ENCODE measurements at regions not wholly inside any gene's neighbourhood (a gene's known extent, or its start where the extent isn't known, plus 50 kb on each side); places are given as distances from the start of the nearest gene placed in this dataset.
A peak's percentile ranks its signal among the peaks of the same experiment; 100 is the strongest.

DNA sequence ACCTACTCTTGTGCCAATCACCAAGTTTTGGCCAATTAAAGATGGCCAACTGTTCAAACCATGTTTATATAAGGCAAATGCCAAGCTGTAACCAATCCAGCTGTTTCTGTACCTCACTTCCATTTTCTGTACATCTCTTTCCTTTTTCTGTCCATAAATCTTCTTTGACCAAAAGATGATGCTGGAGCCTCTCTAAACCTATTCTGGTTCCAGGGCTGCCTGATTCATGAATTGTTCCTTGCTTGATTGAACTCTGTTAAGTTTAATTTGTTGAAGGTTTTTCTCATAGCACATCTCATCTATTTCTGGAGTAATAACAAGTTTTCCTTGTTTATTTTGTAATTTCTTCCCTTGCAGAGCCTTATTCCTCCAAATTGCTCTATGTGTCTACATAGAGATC lies 115.3 kb upstream of the SMAD3 start:
- no peak for DNase-seq

- DNase-seq = peak; percentile 34 to 77 (median 70)
Measured at GRCh38 chr15:66951531-66952320, 113.7 kb upstream of the SMAD3 start.

GRCh38 chr15:66952756-66953522 lies 112.5 kb upstream of the SMAD3 start:
- DNase-seq = no peak

GRCh38 chr15:66953523-66954229 lies 111.7 kb upstream of the SMAD3 start:
- DNase-seq = no peak

GRCh38 chr15:66954601-66955000 lies 110.8 kb upstream of the SMAD3 start:
- DNase-seq = no peak

DNA sequence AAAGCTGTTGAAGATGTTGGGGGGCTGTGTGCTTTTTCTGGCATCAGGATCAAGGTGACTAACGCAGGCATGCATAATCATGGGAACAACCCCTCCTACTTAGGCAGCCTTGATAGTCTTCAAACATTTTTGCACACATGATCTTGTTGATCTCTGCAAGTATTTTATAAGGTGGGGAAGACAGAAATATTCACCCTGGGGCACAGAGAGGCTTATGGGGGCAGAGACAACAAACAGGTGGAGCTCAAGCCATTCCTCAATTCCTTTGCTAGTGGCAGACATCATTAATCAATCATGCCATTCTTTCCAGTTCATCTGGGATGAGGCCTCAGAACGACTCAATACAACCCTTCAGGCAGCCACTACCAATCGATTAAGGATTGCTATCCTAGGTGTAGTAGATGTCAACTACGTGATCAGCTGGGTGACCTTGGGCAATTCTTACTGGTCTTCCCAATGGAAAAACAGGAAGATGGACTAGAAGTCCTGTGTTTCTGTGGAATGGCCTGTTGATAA lies 110.3 kb upstream of the SMAD3 start:
- DNase-seq = no peak

DNA sequence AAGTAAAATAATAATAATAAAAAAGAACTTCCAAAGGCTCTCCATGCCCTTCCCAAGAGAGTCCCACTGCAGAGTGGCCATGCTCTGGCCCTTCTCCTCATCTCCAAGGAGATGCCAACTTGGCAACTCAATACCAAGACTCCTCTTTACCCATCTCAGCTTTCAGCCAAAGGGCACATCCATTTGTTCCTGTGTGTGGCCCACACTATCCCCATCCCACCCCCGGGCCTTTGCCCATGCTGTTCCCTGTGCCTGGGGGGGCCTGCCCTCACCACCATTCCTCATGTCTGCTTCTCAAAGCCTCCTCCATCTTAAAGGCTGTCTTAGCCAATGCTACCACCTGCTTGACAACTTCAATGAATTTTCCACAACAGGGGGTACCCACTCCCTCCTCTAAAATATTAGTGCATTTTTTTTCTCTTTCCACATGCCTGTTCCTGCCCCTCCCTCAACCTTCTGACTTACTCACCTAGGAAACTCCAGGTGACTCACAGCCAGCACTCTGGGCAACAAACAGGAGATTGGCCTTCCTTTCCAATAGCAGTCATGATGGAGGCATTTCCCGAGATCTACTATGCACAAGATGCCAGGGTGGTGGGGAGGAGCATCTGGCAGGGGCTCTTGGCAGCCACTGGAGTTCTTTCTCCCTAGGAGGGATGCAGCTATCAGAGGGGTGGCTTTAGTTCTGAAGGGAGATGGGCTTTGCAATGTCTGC lies 109.4 kb upstream of the SMAD3 start:
- DNase-seq = peak; percentile 42 to 65 (median 52)

DNA sequence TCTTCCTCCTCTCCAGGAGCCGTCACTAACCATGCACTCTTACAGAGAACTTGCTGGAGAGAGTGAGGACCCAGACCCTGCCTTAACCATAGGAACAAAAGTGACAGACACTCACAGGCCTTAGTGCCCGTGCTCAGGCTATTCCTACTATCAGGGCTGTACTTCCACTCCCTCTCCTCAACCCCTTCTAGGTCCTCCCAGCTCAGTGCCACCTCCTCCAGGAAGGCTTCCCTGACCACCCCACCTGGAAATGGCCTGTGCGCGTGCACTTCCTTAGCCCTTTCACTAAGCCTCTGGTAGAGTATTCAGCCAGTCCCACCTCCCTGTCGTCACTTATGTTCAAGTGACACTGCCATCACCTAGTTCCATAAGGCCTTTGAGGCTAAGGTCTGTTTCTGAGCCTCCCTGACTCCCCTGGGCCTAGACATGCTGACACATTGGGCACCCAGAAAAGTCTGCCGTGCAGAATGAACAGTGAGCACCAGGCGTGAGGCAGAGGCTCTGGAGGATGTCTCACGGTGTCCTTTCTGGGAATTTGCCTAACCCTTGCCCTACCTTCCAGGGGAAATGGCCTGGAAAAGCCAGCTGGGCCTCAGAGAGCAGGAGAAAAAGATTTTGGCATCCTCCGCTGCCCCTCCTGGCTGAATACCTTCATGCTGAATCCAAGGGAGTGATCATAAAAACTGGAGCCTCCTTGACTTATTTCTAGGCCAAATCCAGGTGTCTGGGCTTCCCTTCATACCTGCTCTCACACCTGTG lies 108.6 kb upstream of the SMAD3 start:
- DNase-seq = no peak

DNA sequence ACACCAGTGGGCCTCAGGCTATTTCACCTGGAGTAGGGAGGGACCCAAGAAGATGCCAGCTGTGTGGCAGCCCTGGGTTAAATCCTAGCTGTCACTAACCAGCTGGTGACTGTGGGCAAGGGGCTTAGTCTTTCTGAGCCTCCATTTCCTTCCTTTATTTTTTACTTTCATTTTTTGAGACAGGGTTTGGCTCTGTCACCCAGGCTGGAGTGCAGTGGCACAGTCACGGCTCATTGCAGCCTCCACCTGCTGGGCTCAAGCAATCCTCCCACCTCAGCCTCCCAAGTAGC lies 108.0 kb upstream of the SMAD3 start:
- peak in 2 of 3 donors; percentile 39 to 45 for DNase-seq

GRCh38 chr15:66959066-66959465 lies 106.3 kb upstream of the SMAD3 start:
- no peak for DNase-seq

GRCh38 chr15:66959875-66960274 lies 105.5 kb upstream of the SMAD3 start:
- DNase-seq = no peak

DNA sequence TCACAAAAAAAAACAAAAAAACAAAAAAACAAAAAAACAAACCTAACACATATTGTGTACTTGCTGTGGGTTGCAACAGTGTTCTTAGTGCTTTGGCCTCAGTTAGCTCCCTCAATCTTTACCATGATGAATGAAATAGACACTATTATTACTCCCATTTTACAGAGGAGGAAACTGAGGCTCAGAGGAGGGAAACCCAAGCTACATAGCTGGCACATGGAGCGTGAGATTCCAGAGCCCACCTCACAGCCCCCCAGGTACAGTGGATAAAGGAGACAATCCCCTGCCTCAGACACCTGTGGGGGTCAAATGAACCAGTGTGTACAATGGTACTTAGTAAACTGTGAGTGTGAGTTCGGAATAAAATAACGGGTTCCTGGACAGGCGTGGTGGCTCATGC lies 104.9 kb upstream of the SMAD3 start:
- no peak for DNase-seq

GRCh38 chr15:66961407-66961884 lies 104.0 kb upstream of the SMAD3 start:
- DNase-seq = peak; percentile 31 to 50 (median 42)

- DNase-seq = no peak
Measured at GRCh38 chr15:66961901-66962300, 103.5 kb upstream of the SMAD3 start.

DNA sequence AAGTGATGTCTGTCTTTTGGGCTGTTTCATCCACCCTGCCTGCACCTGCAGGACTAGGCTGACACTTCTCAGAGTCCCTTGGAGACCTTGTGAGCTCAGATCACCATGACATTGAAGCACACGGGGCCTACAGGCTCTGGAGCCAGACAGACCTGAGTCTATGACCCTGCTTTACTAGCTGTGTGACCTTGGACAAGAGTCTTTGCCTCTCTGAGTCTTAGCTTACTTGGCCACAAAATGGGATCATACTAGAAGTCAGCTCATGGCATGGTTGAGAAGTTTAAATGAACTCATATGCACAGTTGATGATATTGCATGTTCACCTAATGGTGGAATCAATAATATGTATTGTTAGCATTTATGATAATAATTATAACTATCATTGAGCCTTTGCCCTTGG lies 102.9 kb upstream of the SMAD3 start:
- no peak for DNase-seq

GRCh38 chr15:66963084-66963483 lies 102.3 kb upstream of the SMAD3 start:
- no peak for DNase-seq

- DNase-seq = peak; percentile 74 to 95 (median 92)
Measured at GRCh38 chr15:66963710-66964109, 101.7 kb upstream of the SMAD3 start.

- no peak for DNase-seq
Measured at GRCh38 chr15:66964111-66964738, 101.2 kb upstream of the SMAD3 start.

DNA sequence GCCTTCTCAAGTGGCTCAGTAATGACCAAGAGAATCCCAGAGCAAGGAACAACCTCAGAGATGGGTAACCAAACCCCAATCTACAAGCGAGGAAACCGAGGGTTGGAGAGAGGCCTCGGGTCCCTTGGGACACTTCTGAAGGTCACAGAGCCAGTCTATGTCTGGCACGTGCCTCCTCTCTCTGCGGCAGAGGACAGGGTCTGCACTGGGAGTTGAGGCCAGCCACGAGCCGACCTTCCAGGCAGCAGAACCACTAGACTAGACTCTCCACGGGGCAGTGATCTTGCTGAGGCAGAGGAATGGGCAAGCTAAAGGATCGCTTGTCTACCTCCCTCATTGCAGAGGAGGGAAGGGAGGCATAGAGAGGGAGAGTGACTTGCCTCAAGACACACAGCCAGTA lies 100.6 kb upstream of the SMAD3 start:
- no peak for DNase-seq

DNA sequence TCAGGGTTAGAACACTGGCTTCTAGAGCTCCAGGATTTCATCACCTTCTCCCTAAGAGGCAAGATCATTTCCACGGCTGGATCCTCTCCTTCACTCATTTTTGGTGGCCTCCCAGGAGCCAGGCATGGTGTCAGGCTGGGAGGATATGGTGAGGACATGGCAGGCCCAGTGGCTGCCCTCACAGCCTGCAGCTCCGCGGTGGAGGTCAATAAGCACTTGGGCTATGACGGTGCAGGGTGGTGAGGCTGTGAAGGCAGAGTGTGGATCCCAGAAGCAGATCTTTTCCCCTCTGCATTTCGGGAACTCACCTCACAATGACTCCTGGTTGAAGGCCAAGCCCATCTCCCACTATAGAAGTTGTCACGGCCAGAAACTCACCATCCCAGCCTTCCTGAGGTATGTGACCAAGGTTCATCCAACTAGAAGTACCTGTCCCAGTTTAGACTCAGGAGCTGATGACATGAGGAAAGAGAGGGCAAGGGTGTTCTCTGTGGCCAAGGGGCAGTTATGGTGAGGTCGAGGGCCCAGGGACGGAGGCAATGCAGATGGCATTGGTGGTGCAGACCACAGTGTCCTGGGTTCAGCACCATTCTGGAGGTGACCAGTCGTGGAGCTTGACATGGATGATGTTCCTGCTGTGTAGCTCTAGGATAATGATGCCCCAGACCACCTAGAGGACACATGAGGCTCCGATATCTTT lies 100.1 kb upstream of the SMAD3 start:
- DNase-seq = no peak

DNA sequence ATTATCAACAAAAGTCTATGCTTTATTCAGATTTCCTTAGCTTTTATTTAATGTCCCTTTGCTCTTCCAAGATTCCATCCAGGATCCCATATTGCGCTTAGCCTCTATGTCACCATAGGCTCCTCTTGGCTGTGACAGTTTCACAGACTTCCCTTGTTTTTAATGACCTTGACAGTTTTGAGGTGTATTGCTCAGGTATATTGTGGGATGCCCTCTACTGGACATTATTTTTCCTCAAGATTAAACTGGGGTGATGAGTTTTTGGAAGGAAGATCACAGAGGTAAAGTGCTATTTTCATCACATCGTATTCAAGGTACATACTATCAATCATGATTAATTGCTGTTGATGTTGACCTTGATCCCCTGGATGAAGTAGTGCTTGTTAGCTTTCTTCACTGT lies 99.1 kb upstream of the SMAD3 start:
- DNase-seq = no peak

All from suppressor macrophage treated with lipopolysaccharide for 1 hour (primary cell).